BLaER1 (cell line): ENCODE measurements at regions not wholly inside any gene's neighbourhood (a gene's known extent, or its start where the extent isn't known, plus 50 kb on each side); places are given as distances from the start of the nearest gene placed in this dataset.

Experiments used
- H3K27ac ChIP-seq: shearing (Covaris generic); formaldehyde crosslinking; 2 replicates; pipeline ENCODE4 v1.8.1; 2022
- H3K27me3 ChIP-seq: shearing (Covaris generic); formaldehyde crosslinking; 2 replicates; pipeline ENCODE4 v1.8.1; 2022
- H3K36me3 ChIP-seq: shearing (Covaris generic); formaldehyde crosslinking; 2 replicates; pipeline ENCODE4 v1.8.1; 2022
- H3K4me1 ChIP-seq: shearing (Covaris generic); formaldehyde crosslinking; 2 replicates; pipeline ENCODE4 v1.8.1; 2022
- H3K4me2 ChIP-seq: shearing (Covaris generic); formaldehyde crosslinking; 2 replicates; pipeline ENCODE4 v1.8.1; 2022
- H3K4me3 ChIP-seq: shearing (Covaris generic); formaldehyde crosslinking; 2 replicates; pipeline ENCODE4 v1.8.1; 2022
- H3K9ac ChIP-seq: shearing (Covaris generic); formaldehyde crosslinking; 2 replicates; pipeline ENCODE4 v1.8.1; 2022
- H3K9me3 ChIP-seq: shearing (Covaris generic); formaldehyde crosslinking; 2 replicates; pipeline ENCODE4 v1.8.1; 2022
- H4K20me1 ChIP-seq: shearing (Covaris generic); formaldehyde crosslinking; 2 replicates; pipeline ENCODE4 v1.8.1; 2022
- Cebpa-rat ChIP-seq: shearing (Covaris generic); IDR thresholded peaks from 2 replicates; pipeline ENCODE4 v1.8.1; 2022

GRCh38 chr15:61720197-61720704, 340.0 kb downstream of the VPS13C start:
- Histone ChIP-seq H3K36me3 (no peaks in the 10 kb centered on the region), H3K27ac (no peak overlapping the region), H3K4me2 (no peak overlapping the region), H3K4me3 (no peak overlapping the region), H3K27me3 (no peaks in the 10 kb centered on the region), H3K9me3 (no peaks in the 10 kb centered on the region), H3K4me1 (no peaks in the 10 kb centered on the region), H3K9ac (no peak overlapping the region), H4K20me1 (no peaks in the 10 kb centered on the region)
- TF ChIP-seq Cebpa-rat, result no peak

- no peak overlapping the region for H3K27ac ChIP-seq
Observed at GRCh38 chr15:61715082-61715481, 345.2 kb downstream of the VPS13C start.

GRCh38 chr15:61712129-61712759, 348.0 kb downstream of the VPS13C start:
- TF ChIP-seq Cebpa-rat, result no peak
- no peaks in the 10 kb centered on the region for H3K27me3 ChIP-seq
- H3K4me2 ChIP-seq, result no peak overlapping the region
- no peaks in the 10 kb centered on the region for H3K9me3 ChIP-seq
- H3K9ac ChIP-seq, result no peak overlapping the region
- no peak overlapping the region for H3K4me3 ChIP-seq
- no peaks in the 10 kb centered on the region for H3K4me1 ChIP-seq
- H3K27ac ChIP-seq, result no peak overlapping the region
- H4K20me1 ChIP-seq, result no peaks in the 10 kb centered on the region
- no peaks in the 10 kb centered on the region for H3K36me3 ChIP-seq

More at GRCh38 chr15:61715082-61715481, 345.2 kb downstream of the VPS13C start:
- no peak overlapping the region for H3K4me3 ChIP-seq
- H3K27me3 ChIP-seq, result no peaks in the 10 kb centered on the region
- H4K20me1 ChIP-seq, result no peaks in the 10 kb centered on the region
- no peaks in the 10 kb centered on the region for H3K9me3 ChIP-seq
- no peaks in the 10 kb centered on the region for H3K36me3 ChIP-seq
- no peak for TF ChIP-seq Cebpa-rat
- H3K4me1 ChIP-seq, result no peaks in the 10 kb centered on the region
- H3K4me2 ChIP-seq, result no peak overlapping the region
- no peak overlapping the region for H3K9ac ChIP-seq

- Histone ChIP-seq H3K9me3 (no peaks in the 10 kb centered on the region), H3K9ac (no peak overlapping the region), H3K4me1 (0 out of 2 replicates have a peak, but pooled peaks cover 4% of the 10 kb centered on the region), H3K4me3 (no peak overlapping the region), H3K27me3 (no peaks in the 10 kb centered on the region), H3K4me2 (no peak overlapping the region), H3K36me3 (no peaks in the 10 kb centered on the region), H4K20me1 (no peaks in the 10 kb centered on the region), H3K27ac (no peak overlapping the region)
- TF ChIP-seq Cebpa-rat, result no peak
Observed at GRCh38 chr15:61702224-61703020, 357.8 kb downstream of the VPS13C start.

- Histone ChIP-seq H3K4me2 (no peak overlapping the region), H3K9ac (no peak overlapping the region), H3K4me3 (no peak overlapping the region), H3K4me1 (0 out of 2 replicates have a peak, but pooled peaks cover 4% of the 10 kb centered on the region), H3K27ac (no peak overlapping the region), H3K36me3 (no peaks in the 10 kb centered on the region), H3K9me3 (no peaks in the 10 kb centered on the region), H4K20me1 (no peaks in the 10 kb centered on the region), H3K27me3 (no peaks in the 10 kb centered on the region)
- TF ChIP-seq Cebpa-rat, result no peak
Observed at GRCh38 chr15:61701455-61701854, 358.8 kb downstream of the VPS13C start.

- H3K4me1 ChIP-seq, result 0 out of 2 replicates have a peak, but pooled peaks cover 4% of the 10 kb centered on the region
- no peaks in the 10 kb centered on the region for H3K27me3 ChIP-seq
- no peaks in the 10 kb centered on the region for H3K9me3 ChIP-seq
- no peak overlapping the region for H3K27ac ChIP-seq
- H3K4me3 ChIP-seq, result no peak overlapping the region
- no peaks in the 10 kb centered on the region for H3K36me3 ChIP-seq
- no peak overlapping the region for H3K4me2 ChIP-seq
- TF ChIP-seq Cebpa-rat, result no peak
- H3K9ac ChIP-seq, result no peak overlapping the region
- H4K20me1 ChIP-seq, result no peaks in the 10 kb centered on the region
Observed at GRCh38 chr15:61700803-61701202, 359.4 kb downstream of the VPS13C start.

- no peak overlapping the region for H3K4me2 ChIP-seq
- H3K36me3 ChIP-seq, result no peaks in the 10 kb centered on the region
- no peaks in the 10 kb centered on the region for H4K20me1 ChIP-seq
- no peak overlapping the region for H3K4me3 ChIP-seq
- no peak overlapping the region for H3K9ac ChIP-seq
- no peak overlapping the region for H3K27ac ChIP-seq
- H3K4me1 ChIP-seq, result 0 out of 2 replicates have a peak, but pooled peaks cover 4% of the 10 kb centered on the region
- no peaks in the 10 kb centered on the region for H3K9me3 ChIP-seq
- H3K27me3 ChIP-seq, result no peaks in the 10 kb centered on the region
- no peak for TF ChIP-seq Cebpa-rat
Observed at GRCh38 chr15:61697796-61698195, 362.5 kb downstream of the VPS13C start.

- H3K27me3 ChIP-seq, result no peaks in the 10 kb centered on the region
- H3K9me3 ChIP-seq, result no peaks in the 10 kb centered on the region
- H3K4me2 ChIP-seq, result no peak overlapping the region
- H3K36me3 ChIP-seq, result no peaks in the 10 kb centered on the region
- no peaks in the 10 kb centered on the region for H3K4me1 ChIP-seq
- H4K20me1 ChIP-seq, result no peaks in the 10 kb centered on the region
- no peak overlapping the region for H3K27ac ChIP-seq
- H3K9ac ChIP-seq, result no peak overlapping the region
- TF ChIP-seq Cebpa-rat, result no peak
- no peak overlapping the region for H3K4me3 ChIP-seq
Observed at GRCh38 chr15:61689067-61689466, 371.2 kb downstream of the VPS13C start.

- Histone ChIP-seq H3K36me3 (no peaks in the 10 kb centered on the region), H3K27ac (no peak overlapping the region)
Observed at GRCh38 chr15:61687651-61688050, 372.6 kb downstream of the VPS13C start.

GRCh38 chr15:61687124-61687523, 373.1 kb downstream of the VPS13C start:
- H4K20me1 ChIP-seq, result no peaks in the 10 kb centered on the region
- H3K27me3 ChIP-seq, result no peaks in the 10 kb centered on the region
- H3K4me1 ChIP-seq, result no peaks in the 10 kb centered on the region
- H3K9me3 ChIP-seq, result no peaks in the 10 kb centered on the region
- H3K36me3 ChIP-seq, result no peaks in the 10 kb centered on the region
- TF ChIP-seq Cebpa-rat, result no peak
- no peak overlapping the region for H3K27ac ChIP-seq
- H3K4me3 ChIP-seq, result no peak overlapping the region
- no peak overlapping the region for H3K9ac ChIP-seq
- no peak overlapping the region for H3K4me2 ChIP-seq

More at GRCh38 chr15:61687651-61688050, 372.6 kb downstream of the VPS13C start:
- H3K9me3 ChIP-seq, result no peaks in the 10 kb centered on the region
- TF ChIP-seq Cebpa-rat, result no peak
- no peaks in the 10 kb centered on the region for H3K27me3 ChIP-seq
- no peak overlapping the region for H3K4me2 ChIP-seq
- no peaks in the 10 kb centered on the region for H3K4me1 ChIP-seq
- no peak overlapping the region for H3K9ac ChIP-seq
- H4K20me1 ChIP-seq, result no peaks in the 10 kb centered on the region
- no peak overlapping the region for H3K4me3 ChIP-seq
